ELF-1 (cell line): ENCODE measurements at regions not wholly inside any gene's neighbourhood (a gene's known extent, or its start where the extent isn't known, plus 50 kb on each side); places are given as distances from the start of the nearest gene placed in this dataset.

ENCODE experiments used
- DNase-seq: peaks from one replicate; pipeline ENCODE4 v3.0.0-alpha.2; 2016; ENCODE audit warnings: low read depth, low spot score

- DNase-seq: no peak
Measured at GRCh38 chr7:12127455-12127854, 83.6 kb upstream of the TMEM106B start.

- DNase-seq: no peak
Measured at GRCh38 chr7:12130609-12131008, 80.5 kb upstream of the TMEM106B start.

- DNase-seq: no peak
Measured at GRCh38 chr7:12131122-12131521, 80.0 kb upstream of the TMEM106B start.

GRCh38 chr7:12133865-12134264, 77.2 kb upstream of the TMEM106B start:
- no peak for DNase-seq

- DNase-seq: no peak
Measured at GRCh38 chr7:12136523-12136922, 74.6 kb upstream of the TMEM106B start.

GRCh38 chr7:12137283-12137682, 73.8 kb upstream of the TMEM106B start:
- DNase-seq: no peak

- DNase-seq: no peak
Measured at GRCh38 chr7:12138421-12138820, 72.7 kb upstream of the TMEM106B start.

GRCh38 chr7:12139416-12139815, 71.7 kb upstream of the TMEM106B start:
- DNase-seq: no peak

GRCh38 chr7:12146813-12147212, 64.3 kb upstream of the TMEM106B start:
- no peak for DNase-seq

GRCh38 chr7:12152196-12152918, 58.7 kb upstream of the TMEM106B start:
- DNase-seq: no peak

- DNase-seq: no peak
Measured at GRCh38 chr7:12154119-12154518, 57.0 kb upstream of the TMEM106B start.

- no peak for DNase-seq
Measured at GRCh38 chr7:12157517-12157916, 53.6 kb upstream of the TMEM106B start.

GRCh38 chr7:12158334-12159060, 52.6 kb upstream of the TMEM106B start:
- DNase-seq: no peak

- DNase-seq: no peak
Measured at GRCh38 chr7:12161146-12161545, 49.9 kb upstream of the TMEM106B start.
